ENCODE measurements at regions not wholly inside any gene's neighbourhood (a gene's known extent, or its start where the extent isn't known, plus 50 kb on each side); places are given as distances from the start of the nearest gene placed in this dataset.
A peak's percentile ranks its signal among the peaks of the same experiment; 100 is the strongest.

DNA sequence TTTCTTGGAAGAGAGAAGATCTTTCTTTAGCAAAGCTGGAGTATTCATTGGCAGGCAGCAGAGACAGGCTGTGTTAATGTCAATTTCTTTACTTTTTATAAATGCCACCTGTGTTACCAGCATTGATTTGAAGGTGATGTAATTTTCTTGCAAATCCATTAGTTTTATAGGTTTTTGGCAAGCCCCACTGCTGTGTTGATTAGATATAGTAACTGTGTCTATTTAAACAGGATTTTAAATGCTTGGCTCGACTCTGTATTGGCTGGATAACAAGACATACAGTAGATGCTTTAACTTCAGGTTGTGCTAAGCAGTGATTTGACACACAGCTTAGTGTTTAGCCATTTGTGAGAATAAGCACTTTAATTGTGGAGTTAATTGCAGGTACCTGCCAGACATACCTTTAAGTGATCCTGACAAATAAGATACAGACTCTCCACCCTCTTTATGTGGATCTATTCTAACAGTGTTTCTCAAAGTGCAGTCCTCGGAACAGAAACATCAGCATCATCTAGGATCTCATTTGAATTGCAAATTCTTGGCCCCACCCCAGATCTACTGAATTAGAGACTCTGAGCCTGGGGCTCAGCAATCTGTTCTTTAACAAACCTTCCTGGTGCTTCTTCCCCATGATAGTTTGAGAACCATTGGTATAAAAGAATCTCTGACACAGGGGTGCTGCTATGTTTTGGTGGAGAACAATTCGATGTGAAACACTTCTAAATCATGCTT is 397.5 kb downstream of the HDGFL1 start:
- Histone ChIP-seq H3K4me3 (ENCODE audit: low read depth, low read length) (no peak overlapping the region), H3K27me3 (no peaks in the 10 kb centered on the region), H3K36me3 (no peaks in the 10 kb centered on the region; the same call in 1 of the 2 replicates), H3K9me3 (no peaks in the 10 kb centered on the region), H3K4me1 (peaks cover 25% of the 10 kb centered on the region)
- no peak for DNase-seq
- no peak for TF ChIP-seq CTCF (IDR thresholded peaks at IDR 0.05; ENCODE audit: low read depth, low read length)

GRCh38 chr6:22970004-22970403 is 400.6 kb downstream of the HDGFL1 start:
- Histone ChIP-seq H3K4me3 (ENCODE audit: low read depth, low read length) (no peak overlapping the region), H3K27me3 (no peaks in the 10 kb centered on the region), H3K9me3 (no peaks in the 10 kb centered on the region), H3K36me3 (no peaks in the 10 kb centered on the region; the same call in 1 of the 2 replicates), H3K4me1 (peaks cover 25% of the 10 kb centered on the region)
- no peak for DNase-seq
- no peak for TF ChIP-seq CTCF (IDR thresholded peaks at IDR 0.05; ENCODE audit: low read depth, low read length)

GRCh38 chr6:22972771-22973170 is 403.4 kb downstream of the HDGFL1 start:
- TF ChIP-seq CTCF (IDR thresholded peaks at IDR 0.05; ENCODE audit: low read depth, low read length) = no peak
- no peak overlapping the region for H3K4me3 ChIP-seq (ENCODE audit: low read depth, low read length)
- H3K4me1 ChIP-seq = no peaks in the 10 kb centered on the region; the same call in none of the 2 replicates
- H3K27me3 ChIP-seq = no peaks in the 10 kb centered on the region
- no peaks in the 10 kb centered on the region for H3K9me3 ChIP-seq
- DNase-seq = no peak
- no peaks in the 10 kb centered on the region; the same call in 1 of the 2 replicates for H3K36me3 ChIP-seq

GRCh38 chr6:22975079-22975478 is 405.7 kb downstream of the HDGFL1 start:
- H3K4me1 ChIP-seq = no peaks in the 10 kb centered on the region; the same call in none of the 2 replicates
- no peaks in the 10 kb centered on the region for H3K9me3 ChIP-seq
- no peak overlapping the region for H3K4me3 ChIP-seq (ENCODE audit: low read depth, low read length)
- DNase-seq = no peak
- no peaks in the 10 kb centered on the region for H3K27me3 ChIP-seq
- TF ChIP-seq CTCF (IDR thresholded peaks at IDR 0.05; ENCODE audit: low read depth, low read length) = no peak
- H3K36me3 ChIP-seq = no peaks in the 10 kb centered on the region

DNA sequence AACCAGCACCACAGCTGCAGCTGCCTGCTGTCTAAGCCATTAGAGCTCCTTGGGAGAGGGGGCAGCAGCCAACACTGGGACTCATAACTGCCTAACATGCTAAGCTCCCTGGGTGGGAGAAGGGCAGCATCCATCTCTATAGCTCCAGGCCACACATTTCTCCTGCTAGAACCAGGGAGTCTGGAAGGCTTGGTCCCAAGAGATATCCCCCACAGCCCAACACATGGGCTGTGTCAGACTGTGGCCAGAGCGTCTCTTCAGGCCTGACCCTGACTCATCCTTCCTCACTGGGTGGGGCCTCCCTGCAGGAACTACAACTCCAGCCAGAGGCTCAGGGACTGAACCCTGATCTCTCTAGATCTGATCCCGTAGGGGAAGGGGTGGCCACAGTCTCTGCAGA is 411.1 kb downstream of the HDGFL1 start:
- no peaks in the 10 kb centered on the region; the same call in 1 of the 2 replicates for H3K9me3 ChIP-seq
- no peaks in the 10 kb centered on the region; the same call in 1 of the 2 replicates for H3K4me1 ChIP-seq
- H3K27me3 ChIP-seq = no peaks in the 10 kb centered on the region
- no peak for TF ChIP-seq CTCF (IDR thresholded peaks at IDR 0.05; ENCODE audit: low read depth, low read length)
- H3K4me3 ChIP-seq (ENCODE audit: low read depth, low read length) = no peak overlapping the region
- DNase-seq = peak; percentile 67
- no peaks in the 10 kb centered on the region for H3K36me3 ChIP-seq

DNA sequence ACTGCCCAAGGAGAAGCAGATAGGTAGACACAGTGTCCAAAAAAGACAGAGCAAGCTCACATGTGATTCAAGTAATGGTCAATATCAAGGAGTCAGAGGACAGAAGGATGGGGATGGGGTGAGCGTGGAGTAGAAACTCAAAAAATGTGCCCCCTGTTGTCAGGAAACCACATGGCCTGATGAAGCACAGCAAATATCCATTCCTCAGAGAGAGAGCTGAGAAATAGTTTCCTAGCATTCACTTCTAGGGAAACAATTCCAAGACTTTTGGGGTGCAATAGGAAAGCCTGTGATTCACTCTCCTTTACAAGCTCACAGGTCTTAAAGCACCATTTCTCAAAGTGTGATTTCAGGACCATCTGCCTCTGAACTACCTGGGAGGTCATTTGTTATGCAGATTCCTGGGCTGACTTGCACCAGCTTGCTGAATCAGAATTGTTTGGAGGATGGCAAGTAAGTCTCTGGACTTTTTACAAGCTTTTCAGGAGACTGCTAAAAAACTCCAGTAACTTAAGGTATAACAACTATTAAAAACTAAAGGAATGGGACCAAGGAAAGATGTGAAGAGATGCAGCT is 432.8 kb downstream of the HDGFL1 start:
- H3K9me3 ChIP-seq = no peaks in the 10 kb centered on the region
- H3K4me3 ChIP-seq (ENCODE audit: low read depth, low read length) = no peak overlapping the region
- peak; percentile 3; the same call in 1 of the 2 replicates for TF ChIP-seq CTCF (IDR thresholded peaks at IDR 0.05; ENCODE audit: low read depth, low read length)
- H3K4me1 ChIP-seq = peaks cover 4% of the 10 kb centered on the region; the same call in 1 of the 2 replicates
- DNase-seq = no peak
- no peaks in the 10 kb centered on the region for H3K36me3 ChIP-seq
- no peaks in the 10 kb centered on the region for H3K27me3 ChIP-seq
